ENCODE measurements at regions not wholly inside any gene's neighbourhood (a gene's known extent, or its start where the extent isn't known, plus 50 kb on each side); places are given as distances from the start of the nearest gene placed in this dataset.

GRCh38 chr6:137413482-137413881 lies 80.7 kb downstream of the OLIG3 start:
- no peak for DNase-seq (ENCODE audit: low read depth)
- Mint-ChIP-seq H3K4me3 (ENCODE audit: unreplicated experiment) (no peak overlapping the region), H3K36me3 (ENCODE audit: low read depth, unreplicated experiment) (no peaks in the 10 kb centered on the region), H3K27me3 (ENCODE audit: low read depth, unreplicated experiment) (peaks cover 8% of the 10 kb centered on the region), H3K27ac (ENCODE audit: unreplicated experiment) (no peak overlapping the region), H3K4me1 (ENCODE audit: low read depth, unreplicated experiment) (peaks cover 11% of the 10 kb centered on the region), H3K9me3 (ENCODE audit: unreplicated experiment) (peaks cover 4% of the 10 kb centered on the region)
- no peaks in the 10 kb centered on the region for H3K9me3 ChIP-seq (ENCODE audit: insufficient read depth, low read depth, low read length)
- no peaks in the 10 kb centered on the region for H3K36me3 ChIP-seq (ENCODE audit: insufficient read depth, low read length)
- no peak overlapping the region for H3K9ac ChIP-seq (ENCODE audit: low read length)
- no peaks in the 10 kb centered on the region for H4K20me1 ChIP-seq (ENCODE audit: insufficient read depth, low read length)
- no peak overlapping the region for H2AFZ ChIP-seq (ENCODE audit: low read depth, low read length)
- no peak overlapping the region for H3K4me2 ChIP-seq (ENCODE audit: low read length)
- no peaks in the 10 kb centered on the region for H3K79me2 ChIP-seq (ENCODE audit: insufficient read depth, low read length)
- peaks cover 9% of the 10 kb centered on the region for H3K4me1 ChIP-seq (ENCODE audit: insufficient read depth, low read length)
- H3K27me3 ChIP-seq (ENCODE audit: insufficient read depth, low read length), result peaks cover 10% of the 10 kb centered on the region
- TF ChIP-seq, protein P1, sequence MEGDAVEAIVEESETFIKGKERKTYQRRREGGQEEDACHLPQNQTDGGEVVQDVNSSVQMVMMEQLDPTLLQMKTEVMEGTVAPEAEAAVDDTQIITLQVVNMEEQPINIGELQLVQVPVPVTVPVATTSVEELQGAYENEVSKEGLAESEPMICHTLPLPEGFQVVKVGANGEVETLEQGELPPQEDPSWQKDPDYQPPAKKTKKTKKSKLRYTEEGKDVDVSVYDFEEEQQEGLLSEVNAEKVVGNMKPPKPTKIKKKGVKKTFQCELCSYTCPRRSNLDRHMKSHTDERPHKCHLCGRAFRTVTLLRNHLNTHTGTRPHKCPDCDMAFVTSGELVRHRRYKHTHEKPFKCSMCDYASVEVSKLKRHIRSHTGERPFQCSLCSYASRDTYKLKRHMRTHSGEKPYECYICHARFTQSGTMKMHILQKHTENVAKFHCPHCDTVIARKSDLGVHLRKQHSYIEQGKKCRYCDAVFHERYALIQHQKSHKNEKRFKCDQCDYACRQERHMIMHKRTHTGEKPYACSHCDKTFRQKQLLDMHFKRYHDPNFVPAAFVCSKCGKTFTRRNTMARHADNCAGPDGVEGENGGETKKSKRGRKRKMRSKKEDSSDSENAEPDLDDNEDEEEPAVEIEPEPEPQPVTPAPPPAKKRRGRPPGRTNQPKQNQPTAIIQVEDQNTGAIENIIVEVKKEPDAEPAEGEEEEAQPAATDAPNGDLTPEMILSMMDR (IDR thresholded peaks at IDR 0.05; ENCODE audit: insufficient read depth, low read depth, low read length), result no peak
- TF ChIP-seq EZH2 (IDR thresholded peaks at IDR 0.05; ENCODE audit: insufficient read depth, low read length), result no peak
- no peak for FAIRE-seq
- no peak overlapping the region for H3K4me3 ChIP-seq (ENCODE audit: insufficient read depth, low read depth, low read length)
- H3K27ac ChIP-seq (ENCODE audit: low read depth, low read length), result no peak overlapping the region

GRCh38 chr6:137412562-137412961 lies 81.6 kb downstream of the OLIG3 start:
- no peaks in the 10 kb centered on the region for H3K9me3 ChIP-seq (ENCODE audit: insufficient read depth, low read depth, low read length)
- H3K4me2 ChIP-seq (ENCODE audit: low read length), result no peak overlapping the region
- no peaks in the 10 kb centered on the region for H3K36me3 Mint-ChIP-seq (ENCODE audit: low read depth, unreplicated experiment)
- H3K4me1 ChIP-seq (ENCODE audit: insufficient read depth, low read length), result peaks cover 9% of the 10 kb centered on the region
- no peak overlapping the region for H2AFZ ChIP-seq (ENCODE audit: low read depth, low read length)
- DNase-seq (ENCODE audit: low read depth) (no peak), FAIRE-seq (no peak)
- H3K27me3 Mint-ChIP-seq (ENCODE audit: low read depth, unreplicated experiment), result peaks cover 8% of the 10 kb centered on the region
- peaks cover 10% of the 10 kb centered on the region for H3K27me3 ChIP-seq (ENCODE audit: insufficient read depth, low read length)
- no peak overlapping the region for H3K9ac ChIP-seq (ENCODE audit: low read length)
- no peak overlapping the region for H3K27ac Mint-ChIP-seq (ENCODE audit: unreplicated experiment)
- H3K79me2 ChIP-seq (ENCODE audit: insufficient read depth, low read length), result no peaks in the 10 kb centered on the region
- no peak overlapping the region for H3K4me3 Mint-ChIP-seq (ENCODE audit: unreplicated experiment)
- H3K27ac ChIP-seq (ENCODE audit: low read depth, low read length), result no peak overlapping the region
- H3K9me3 Mint-ChIP-seq (ENCODE audit: unreplicated experiment), result peaks cover 4% of the 10 kb centered on the region
- no peaks in the 10 kb centered on the region for H3K36me3 ChIP-seq (ENCODE audit: insufficient read depth, low read length)
- TF ChIP-seq EZH2 (IDR thresholded peaks at IDR 0.05; ENCODE audit: insufficient read depth, low read length), result no peak
- TF ChIP-seq, protein P1 (IDR thresholded peaks at IDR 0.05; ENCODE audit: insufficient read depth, low read depth, low read length), result no peak
- peaks cover 11% of the 10 kb centered on the region for H3K4me1 Mint-ChIP-seq (ENCODE audit: low read depth, unreplicated experiment)
- H3K4me3 ChIP-seq (ENCODE audit: insufficient read depth, low read depth, low read length), result no peak overlapping the region
- H4K20me1 ChIP-seq (ENCODE audit: insufficient read depth, low read length), result no peaks in the 10 kb centered on the region

DNA sequence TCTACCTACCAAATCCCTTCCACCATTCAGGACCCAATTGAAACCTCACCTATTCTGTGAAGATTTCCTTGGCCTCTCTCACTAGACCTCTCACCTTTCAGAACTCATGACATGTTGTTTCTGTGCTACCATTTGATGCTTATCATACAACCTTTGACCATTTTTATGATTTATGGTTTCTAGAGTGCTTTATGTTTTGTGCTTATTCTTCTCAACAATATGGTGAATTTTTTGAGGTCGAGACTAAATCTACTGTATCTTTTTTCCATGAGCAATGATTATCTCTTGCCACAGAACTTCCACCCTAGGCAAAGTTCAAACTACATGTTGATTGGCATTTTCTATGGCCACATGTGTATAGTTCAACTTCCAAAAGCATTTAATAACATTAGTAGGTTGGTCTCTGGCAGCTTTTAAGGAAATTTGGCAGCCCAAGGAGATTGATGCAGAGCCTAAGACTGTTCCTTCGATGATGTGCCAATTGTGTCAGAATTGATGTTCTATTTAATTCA lies 84.9 kb downstream of the OLIG3 start:
- Mint-ChIP-seq H3K9me3 (ENCODE audit: unreplicated experiment) (peaks cover 7% of the 10 kb centered on the region), H3K27ac (ENCODE audit: unreplicated experiment) (no peak overlapping the region), H3K4me3 (ENCODE audit: unreplicated experiment) (no peak overlapping the region), H3K27me3 (ENCODE audit: low read depth, unreplicated experiment) (peaks cover 6% of the 10 kb centered on the region), H3K4me1 (ENCODE audit: low read depth, unreplicated experiment) (no peaks in the 10 kb centered on the region), H3K36me3 (ENCODE audit: low read depth, unreplicated experiment) (no peaks in the 10 kb centered on the region)
- no peaks in the 10 kb centered on the region for H3K9me3 ChIP-seq (ENCODE audit: insufficient read depth, low read depth, low read length)
- TF ChIP-seq, protein P1 (IDR thresholded peaks at IDR 0.05; ENCODE audit: insufficient read depth, low read depth, low read length), result no peak
- TF ChIP-seq EZH2 (IDR thresholded peaks at IDR 0.05; ENCODE audit: insufficient read depth, low read length), result no peak
- H3K9ac ChIP-seq (ENCODE audit: low read length), result no peak overlapping the region
- H3K27me3 ChIP-seq (ENCODE audit: insufficient read depth, low read length), result peaks cover 10% of the 10 kb centered on the region
- no peaks in the 10 kb centered on the region for H4K20me1 ChIP-seq (ENCODE audit: insufficient read depth, low read length)
- H2AFZ ChIP-seq (ENCODE audit: low read depth, low read length), result no peak overlapping the region
- no peaks in the 10 kb centered on the region for H3K36me3 ChIP-seq (ENCODE audit: insufficient read depth, low read length)
- no peaks in the 10 kb centered on the region for H3K79me2 ChIP-seq (ENCODE audit: insufficient read depth, low read length)
- H3K27ac ChIP-seq (ENCODE audit: low read depth, low read length), result no peak overlapping the region
- no peaks in the 10 kb centered on the region for H3K4me1 ChIP-seq (ENCODE audit: insufficient read depth, low read length)
- DNase-seq (ENCODE audit: low read depth) (no peak), FAIRE-seq (no peak)
- no peak overlapping the region for H3K4me3 ChIP-seq (ENCODE audit: insufficient read depth, low read depth, low read length)
- no peak overlapping the region for H3K4me2 ChIP-seq (ENCODE audit: low read length)
